NCI-H446 (cell line): ENCODE measurements at regions not wholly inside any gene's neighbourhood (a gene's known extent, or its start where the extent isn't known, plus 50 kb on each side); places are given as distances from the start of the nearest gene placed in this dataset.

Experiments used
- DNase-seq, 2 experiments: peaks; one replicate each; lab custom pipeline; 2025; lab: John Stamatoyannopoulos, UW

DNA sequence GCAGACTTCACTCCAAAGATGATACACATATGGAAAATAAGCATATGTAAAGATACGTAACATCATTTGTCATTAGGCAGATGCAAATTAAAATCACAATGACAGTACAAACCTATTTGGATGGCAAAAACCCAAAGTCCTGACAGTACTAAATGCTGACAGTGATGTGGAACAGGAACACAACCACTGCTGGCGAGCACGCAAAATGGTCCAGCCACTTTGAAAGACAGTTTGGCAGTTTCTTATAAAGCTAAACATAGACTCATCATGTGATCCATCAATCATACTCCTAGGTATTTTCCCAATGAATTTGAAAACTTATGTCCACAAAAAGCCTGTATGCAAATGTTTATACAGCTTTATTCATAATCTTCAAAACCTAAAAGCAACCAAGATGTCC, 200.7 kb downstream of the RAMP3 start:
- no peak for DNase-seq

- DNase-seq, result no peak
These were observed 201.7 kb downstream of the RAMP3 start for GRCh38 chr7:45359250-45359649.

DNA sequence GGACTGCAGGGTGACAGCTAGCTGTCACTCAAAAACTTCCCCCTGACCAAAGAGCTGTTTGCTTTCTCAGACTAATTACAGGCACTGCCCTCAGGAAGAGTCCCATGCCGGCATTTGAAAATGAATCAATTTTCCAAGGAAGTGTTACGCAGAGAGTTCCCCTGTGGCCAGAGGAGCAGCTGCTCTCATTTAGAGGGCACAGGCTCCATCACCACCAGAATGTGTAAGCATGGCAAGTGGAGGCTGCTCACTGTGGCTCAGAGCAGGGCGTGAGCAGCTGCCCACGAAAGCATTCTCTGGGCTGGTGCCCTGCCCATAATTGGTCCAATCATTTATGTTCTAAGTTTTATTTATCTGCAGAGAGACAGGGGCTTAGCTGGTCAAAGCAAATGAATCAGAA, 202.2 kb downstream of the RAMP3 start:
- no peak for DNase-seq

DNA sequence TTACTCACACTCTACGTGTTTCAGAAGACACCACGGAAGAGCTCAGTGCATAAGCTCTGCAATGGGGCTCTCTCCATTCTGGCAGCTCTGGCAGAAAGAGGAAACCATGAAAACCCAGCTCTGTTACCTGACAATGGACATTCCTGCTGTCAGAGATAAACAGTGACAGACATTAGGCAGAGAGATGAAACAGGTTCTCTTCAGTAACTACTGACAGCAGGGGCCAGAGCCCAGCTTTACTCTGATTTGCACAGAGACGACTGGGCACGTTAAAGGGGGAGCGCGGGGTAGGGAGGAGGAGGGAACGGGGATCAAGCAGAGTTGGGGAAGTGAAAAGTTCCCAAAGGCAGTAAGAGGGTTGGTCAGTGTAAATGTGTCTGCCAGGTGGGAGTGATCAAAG, 206.1 kb downstream of the RAMP3 start:
- DNase-seq, result no peak

DNA sequence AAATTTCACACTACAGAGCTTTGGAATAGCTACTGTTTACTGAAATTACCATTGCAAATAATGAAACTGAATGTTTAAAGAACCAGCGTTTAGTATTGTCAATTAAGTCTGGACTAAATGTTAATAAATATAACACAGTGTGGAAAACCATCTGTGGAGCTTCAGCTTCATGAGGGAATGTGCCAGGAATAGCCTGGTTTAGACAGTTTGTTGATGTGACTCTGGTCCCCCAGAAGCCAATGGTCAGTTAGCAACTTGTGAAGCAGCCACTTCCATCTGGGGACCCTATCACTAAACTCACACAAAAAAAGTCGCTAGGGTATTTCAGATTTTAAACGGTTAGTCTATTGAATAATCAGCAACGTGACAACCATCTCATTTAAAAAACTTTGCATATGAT, 207.8 kb downstream of the RAMP3 start:
- DNase-seq, result no peak

DNA sequence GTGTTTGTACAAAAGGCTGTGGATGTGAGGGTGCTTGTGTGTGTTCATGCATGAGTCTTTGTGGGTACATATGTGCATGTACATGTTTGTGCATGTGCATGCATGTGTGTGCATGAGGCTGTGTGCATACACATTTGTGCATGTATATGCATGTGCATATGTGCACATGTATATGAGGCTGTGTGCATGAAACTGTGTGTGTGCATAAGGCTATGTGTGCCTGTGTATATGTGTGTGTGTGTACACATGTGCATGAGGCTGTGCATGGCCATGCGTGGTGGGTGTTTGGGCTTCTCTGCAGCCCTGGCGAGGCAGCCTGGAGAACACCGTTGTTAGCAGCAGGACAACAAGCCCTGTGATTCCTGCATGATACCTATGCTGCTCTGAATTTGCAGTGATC, 207.7 kb upstream of the ADCY1 start:
- DNase-seq, result no peak

DNA sequence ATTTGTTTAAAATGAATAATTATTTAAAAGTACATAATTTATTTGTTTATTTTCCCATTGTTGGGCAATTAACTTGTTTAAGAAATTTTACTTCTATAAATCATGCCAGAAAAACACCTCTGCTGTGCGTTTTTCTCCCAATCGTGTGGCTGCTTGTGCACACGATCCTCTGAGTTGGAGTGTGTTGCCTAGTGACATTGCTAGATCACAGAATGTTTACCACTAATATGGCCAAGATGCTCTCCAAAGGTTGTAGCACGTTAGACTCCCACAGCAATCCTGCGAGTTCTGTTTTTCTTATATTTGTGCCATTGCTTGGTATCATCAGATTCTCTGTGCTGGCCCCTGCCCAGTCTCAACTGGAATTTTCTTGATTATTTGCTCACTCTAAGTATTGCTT, 207.1 kb upstream of the ADCY1 start:
- DNase-seq, result no peak

DNA sequence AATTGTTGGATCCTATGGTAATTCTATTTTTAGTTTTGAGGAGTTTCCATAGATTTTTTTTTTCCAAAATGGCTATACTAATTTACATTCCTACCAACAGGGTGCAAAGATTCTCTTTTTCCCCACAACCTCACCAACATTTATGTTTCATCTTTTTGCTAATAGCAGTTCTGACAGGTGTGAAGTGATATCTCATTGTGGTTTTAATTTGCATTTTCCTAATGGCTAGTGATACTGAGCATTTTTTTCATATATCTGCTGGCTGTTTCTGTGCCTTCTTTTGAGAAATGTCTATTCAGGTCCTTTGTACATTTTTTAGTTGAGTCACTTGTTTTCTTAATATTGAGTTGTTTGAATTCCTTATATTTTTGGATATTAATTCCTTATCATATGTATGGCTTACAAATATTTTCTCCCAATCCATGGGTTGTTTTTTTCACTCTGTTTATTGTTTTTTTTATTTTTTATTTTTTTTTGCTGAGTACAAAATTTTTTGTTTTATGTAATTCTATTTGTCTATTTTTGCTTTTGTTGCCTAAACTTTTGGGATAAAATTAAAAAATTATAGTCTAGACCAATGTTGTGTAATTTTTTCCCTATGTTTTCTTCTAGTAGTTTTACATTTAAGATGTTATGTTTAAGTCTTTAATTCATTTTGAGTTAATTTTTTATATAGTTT, 205.9 kb upstream of the ADCY1 start:
- no peak for DNase-seq

GRCh38 chr7:45384499-45384898, 189.7 kb upstream of the ADCY1 start:
- no peak for DNase-seq

DNA sequence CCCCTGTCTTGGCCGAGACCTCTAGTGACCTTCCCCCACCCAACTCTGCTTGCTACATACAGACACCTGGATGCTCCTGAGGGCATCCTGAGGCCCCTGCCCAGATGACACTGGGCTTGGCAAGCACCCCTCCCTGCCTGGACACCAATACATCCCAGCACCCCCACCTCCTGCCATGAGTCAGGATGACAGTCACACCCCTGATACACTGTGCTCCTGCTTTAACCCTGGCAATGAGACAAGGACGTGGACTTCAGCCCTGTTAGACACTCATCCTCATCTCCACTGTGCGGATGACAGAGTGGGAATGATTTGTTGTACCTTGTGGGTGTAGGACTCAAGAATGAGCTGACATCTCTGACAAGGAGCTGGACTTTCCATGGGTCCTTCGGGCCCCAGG, 186.3 kb upstream of the ADCY1 start:
- no peak for DNase-seq

DNA sequence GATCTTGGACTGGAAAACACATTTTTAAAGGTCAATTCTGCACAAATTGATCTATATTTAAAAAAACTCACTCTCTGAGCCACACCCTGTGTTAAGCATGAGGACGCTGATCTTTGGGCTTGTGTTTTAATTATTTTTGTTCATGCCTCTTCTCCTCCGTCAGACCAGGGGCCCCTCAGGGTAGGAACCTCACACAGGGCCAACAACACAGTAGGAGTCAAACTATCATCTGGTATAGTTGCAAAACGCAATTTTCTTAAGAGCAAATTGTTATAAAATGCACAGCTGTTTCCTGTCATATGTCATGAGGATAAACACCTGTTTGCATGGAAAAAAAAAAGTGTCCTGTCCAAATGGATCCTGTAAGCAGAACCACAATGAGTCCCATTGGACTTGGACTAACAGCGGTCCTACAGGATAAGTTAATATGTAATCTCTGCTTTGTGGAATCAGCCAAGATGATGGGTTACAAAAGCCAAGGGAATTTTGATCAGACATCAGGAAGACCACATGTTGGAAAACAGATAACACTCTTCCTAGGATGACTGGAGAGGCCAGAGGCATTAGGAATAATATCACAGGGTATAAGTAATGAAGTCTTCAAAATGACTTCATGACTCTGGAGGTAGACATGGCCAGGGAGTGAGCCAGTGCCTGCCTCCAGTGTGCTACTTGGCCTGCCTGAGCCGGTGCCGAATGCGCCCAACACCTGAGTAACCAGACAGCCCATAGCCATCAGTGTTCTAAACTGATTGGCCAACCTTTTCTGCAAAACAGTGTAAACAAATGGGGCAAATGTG, 184.9 kb upstream of the ADCY1 start:
- no peak for DNase-seq

DNA sequence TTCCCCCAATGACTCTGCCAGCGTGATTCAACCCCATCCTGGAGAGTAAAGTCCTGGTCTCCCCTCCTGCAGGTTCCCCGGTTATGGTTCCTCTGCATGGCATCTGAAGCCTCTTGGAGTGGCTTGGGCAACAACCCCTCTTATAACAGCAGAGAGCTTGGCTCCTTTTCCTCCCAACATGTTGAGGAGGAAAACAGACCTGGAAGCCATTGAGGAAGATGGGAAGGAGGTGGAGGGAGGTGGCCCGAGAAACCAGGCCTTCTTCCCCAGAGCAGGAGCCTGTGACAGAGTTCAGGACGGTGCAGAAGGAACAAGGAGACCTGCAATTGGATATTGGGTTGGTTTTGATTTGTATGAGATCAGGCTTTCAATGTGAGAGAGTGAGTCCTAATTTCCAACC, 184.0 kb upstream of the ADCY1 start:
- DNase-seq, result no peak

GRCh38 chr7:45390731-45391130, 183.4 kb upstream of the ADCY1 start:
- DNase-seq, result no peak

DNA sequence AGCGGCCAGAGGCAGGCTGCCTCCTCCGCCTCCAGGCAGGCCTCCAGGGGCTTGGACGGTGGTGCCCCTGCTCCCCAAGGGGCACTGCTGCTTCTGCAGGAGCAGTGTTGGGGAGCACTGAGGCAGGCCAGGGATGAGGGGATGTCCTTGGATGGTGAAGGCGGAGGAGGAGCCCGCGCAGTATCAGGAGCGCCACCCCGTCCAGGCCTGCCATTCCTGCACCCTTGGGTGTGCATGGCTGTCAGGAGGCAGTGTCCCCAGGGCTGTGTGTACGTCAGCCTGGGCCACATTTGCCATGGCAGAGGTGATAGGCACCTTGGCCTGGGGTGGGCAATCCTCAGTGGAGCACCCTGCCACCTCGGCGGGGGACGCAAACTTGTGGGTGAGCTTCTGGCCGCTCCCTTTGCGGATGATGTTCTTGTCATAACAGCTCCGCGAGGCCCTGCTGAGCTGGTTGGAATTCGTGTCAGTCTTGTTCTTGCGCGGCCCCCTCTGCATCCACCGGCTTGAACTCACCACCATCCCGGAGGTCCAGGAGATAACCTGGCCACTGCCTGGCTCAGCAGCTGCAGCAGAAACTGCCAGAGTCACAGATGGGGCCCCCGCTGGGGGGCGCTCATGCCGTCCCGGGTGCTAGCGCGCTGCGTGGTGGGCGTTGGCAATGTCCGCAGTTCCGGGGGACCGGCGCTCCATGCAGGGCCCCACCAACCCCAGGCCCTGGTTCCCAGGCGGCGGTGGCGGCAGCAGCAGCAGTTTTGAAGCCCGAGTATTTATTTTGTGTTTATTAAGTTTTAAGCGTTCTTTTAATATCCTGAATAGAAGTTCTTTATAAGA, 182.3 kb upstream of the ADCY1 start:
- no peak for DNase-seq

DNA sequence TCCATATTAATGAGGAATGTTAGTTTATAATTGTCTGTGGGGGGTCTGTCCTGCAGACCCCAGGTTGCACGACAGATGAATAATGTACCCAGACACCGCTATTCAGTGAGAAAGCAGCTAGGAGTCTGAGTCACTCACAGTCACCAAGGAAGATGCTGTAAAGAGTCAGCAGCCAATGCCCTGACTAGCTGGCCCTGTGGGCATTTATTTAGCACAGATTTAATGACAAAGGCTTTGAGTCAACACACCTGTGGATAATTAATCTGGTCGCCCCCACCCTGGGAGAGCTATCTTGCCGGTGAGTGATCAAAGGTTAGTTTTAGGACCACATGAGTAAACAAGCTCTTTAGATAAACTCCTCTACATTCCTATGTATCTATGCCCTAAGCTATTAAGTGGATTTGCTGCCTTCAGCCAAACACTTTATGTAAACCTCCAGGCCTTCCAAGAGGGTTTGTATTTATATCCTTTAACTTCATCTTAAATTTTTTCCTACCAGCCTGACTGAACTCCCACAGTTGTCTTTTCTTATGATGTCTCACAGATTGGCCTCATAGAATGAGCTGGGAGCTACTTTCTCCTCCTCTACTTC, 180.0 kb upstream of the ADCY1 start:
- DNase-seq, result no peak

DNA sequence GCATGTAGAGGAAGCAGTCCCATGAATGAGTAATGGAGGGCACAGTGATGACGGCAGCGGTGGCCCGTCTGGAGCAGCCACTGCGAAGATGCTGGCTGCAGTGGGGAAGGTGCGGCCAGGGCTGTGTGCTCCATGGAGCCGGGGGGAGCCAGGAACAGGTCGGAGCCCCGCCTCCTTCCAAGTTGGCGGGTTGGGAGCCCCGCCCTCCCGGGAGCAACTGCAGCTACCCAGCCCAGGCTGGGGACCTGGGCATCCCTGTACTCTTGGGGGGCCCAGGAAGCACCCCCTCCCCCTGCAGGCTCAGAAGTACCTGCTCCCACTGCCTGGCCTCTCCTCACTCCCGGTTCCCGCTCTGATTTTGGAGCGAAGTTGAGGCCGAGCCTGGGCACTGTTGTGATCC, 175.1 kb upstream of the ADCY1 start:
- no peak for DNase-seq

- no peak for DNase-seq
These were observed 173.5 kb upstream of the ADCY1 start for GRCh38 chr7:45400680-45401079.

DNA sequence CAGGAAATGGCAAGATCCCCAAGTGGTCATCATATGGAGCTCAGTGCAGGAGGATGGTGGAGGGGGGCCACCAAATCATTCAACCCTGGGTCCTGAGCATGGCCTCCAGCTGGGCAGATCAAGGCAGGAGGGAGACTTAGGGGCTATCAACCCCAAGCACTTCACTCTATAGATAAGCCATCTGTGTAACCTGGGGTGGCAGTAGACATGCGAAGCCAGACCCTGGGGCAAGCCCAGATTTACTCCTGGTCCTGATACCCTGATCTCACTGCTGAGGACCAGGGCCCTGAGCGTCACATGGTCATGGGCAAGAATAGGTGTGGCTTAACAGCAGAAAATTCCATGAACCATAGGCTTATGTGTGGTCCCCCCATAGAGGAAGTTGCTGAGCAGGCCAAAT, 173.0 kb upstream of the ADCY1 start:
- DNase-seq, result no peak

- DNase-seq, result no peak
These were observed 172.3 kb upstream of the ADCY1 start for GRCh38 chr7:45401851-45402250.

DNA sequence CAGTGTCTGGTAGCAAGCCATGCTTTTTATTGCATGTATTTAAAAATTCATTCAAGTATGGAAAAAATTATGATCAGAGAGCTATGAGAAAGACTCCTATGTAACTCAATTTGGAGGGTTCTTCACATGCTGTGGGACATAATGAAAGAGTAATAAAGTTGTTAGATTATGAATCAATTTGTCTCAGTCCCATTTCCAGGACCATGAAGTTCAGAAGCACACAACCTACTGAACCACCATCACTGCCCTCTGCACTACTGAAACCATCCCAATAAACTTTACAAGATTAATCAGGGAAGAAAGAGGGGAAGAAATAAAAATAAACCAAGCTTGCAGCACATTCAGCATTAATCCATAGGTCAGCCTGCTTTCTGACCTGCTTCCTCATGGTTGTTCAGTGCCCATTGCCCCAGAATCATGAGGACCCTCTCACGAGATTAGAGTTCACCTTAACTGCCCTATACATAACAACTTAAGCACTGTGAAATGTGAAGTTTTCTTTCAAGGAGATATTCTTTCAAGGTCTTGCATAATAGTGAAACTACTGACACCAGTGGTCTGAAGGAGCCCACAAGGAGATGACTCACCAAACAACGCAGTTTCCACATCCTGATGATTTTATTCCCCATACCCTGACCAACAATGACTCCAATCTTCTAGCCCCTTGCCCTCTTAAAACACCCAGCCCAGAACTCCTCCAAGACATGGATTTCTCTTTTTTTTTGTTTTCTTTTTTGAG, 171.5 kb upstream of the ADCY1 start:
- DNase-seq, result no peak

DNA sequence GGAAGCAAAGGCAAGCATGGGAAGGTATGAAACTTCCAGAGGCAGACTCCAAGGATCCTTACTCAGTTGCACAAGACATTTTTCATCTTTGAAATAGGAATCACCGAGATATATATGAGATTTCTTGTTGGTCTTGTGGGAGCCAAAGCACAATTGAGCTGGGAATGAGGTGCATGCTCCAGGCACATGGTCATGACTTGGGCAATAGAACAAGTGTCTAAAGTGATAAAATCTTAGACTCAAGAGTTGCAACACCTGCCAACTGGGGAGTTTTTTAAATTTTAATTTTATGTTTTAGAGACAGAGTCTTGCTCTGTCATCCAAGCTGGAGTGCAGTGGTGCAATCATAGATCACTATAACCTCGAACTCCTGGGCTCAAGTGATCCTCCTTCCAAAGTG, 169.5 kb upstream of the ADCY1 start:
- no peak for DNase-seq
